Stimulated activated CD8-positive, alpha-beta memory T cell treated with anti-CD3 and anti-CD28 coated beads, Interleukin-7, amount 100 ng/mL, for 4 hours (primary cell): ENCODE measurements at regions not wholly inside any gene's neighbourhood (a gene's known extent, or its start where the extent isn't known, plus 50 kb on each side); places are given as distances from the start of the nearest gene placed in this dataset.

Experiments used
- DNase-seq, 2 donors: peaks; one replicate each; pipeline ENCODE4 v3.0.0-alpha.2; 2020; ENCODE audit warnings: low read depth in 2 of 2

DNA sequence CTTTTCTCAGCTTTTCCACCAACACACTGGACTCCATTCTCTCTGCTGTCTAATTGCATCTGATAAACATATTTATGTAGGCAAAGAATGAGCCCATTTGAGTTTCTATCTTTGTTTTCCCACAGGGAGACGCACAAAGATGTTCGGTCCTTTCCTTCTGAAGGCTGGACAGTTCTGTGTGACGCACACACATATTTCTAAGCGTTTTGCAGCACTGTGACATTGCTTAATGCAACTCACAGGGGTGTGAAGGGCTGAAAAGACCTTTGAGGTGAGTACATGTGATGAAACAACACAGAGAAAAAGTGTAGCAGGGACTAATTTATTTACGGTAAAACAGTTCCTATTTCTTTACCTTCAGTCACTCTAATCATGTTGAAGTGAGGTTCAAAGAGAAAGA is 323.1 kb upstream of the RUNX1 start:
- DNase-seq, result no peak

DNA sequence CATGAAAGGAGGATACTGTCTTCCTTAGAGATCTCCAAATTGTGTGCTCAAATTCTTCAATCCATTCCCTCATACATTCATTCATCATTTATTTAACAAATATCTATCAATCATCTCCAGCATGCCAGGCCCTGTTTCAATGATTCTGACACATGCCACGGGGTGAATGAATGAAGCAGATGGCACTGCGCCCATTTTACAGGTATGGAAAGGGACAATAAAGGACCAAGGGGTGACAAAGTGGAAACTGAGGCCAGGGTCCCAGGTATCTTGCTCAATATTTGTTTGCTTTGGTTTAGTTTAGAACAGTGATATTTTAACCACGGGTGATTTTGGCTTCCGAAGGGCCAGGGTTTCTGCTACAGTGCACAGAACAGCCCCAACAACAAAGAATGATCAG is 321.6 kb upstream of the RUNX1 start:
- no peak for DNase-seq

GRCh38 chr21:35370071-35370470 is 321.0 kb upstream of the RUNX1 start:
- DNase-seq, result no peak

- DNase-seq, result no peak
Measured at GRCh38 chr21:35368326-35368725, 319.2 kb upstream of the RUNX1 start.

DNA sequence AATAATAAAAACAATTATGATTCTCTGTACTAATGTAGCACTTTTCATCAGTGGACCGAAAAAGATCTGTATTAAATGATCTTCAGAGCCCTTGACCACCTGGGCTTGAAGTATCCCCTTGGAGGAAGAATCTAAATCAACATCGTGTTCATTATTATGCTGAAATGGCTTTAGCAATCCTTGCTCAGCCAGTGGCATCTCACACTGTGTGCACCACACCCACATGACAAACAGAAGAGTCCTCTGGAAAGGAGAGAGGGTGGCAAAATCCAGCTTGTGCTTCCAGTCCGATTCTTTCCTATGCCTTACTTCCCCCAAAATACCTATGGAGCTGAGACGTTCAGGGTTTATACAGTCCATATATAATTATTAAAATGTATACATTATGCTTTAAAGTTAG is 318.5 kb upstream of the RUNX1 start:
- DNase-seq, result no peak

DNA sequence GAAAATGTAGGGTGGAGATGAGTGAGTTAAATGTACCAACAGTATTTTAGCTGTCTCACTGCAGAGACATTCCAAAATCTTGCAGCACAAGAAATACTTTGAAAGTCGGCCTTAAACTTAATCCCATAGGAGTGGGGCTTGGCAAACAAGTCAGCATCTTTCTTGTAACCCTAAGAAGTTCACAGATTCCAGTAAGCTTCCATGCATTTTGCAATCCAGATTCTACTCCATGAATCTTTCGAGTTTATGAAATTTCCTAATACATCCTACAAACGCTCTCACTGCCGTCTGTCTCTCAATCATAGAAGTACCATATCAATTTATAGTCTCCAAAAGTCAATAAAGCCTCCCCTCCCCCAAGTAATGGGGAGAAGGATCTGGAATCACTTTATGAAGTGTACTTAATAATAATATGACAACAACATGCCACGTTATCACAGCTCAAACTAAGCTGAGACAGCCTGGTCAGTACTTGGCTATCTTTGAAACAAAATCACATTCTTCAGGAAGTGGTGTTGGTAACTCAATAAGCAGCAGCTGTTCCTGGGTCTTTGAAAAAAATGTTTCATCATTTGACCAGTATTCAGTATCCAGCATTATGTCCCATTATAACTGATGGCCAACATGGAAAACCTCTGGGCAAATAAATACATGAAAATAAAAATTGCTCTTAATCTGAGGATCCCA is 317.4 kb upstream of the RUNX1 start:
- no peak for DNase-seq

DNA sequence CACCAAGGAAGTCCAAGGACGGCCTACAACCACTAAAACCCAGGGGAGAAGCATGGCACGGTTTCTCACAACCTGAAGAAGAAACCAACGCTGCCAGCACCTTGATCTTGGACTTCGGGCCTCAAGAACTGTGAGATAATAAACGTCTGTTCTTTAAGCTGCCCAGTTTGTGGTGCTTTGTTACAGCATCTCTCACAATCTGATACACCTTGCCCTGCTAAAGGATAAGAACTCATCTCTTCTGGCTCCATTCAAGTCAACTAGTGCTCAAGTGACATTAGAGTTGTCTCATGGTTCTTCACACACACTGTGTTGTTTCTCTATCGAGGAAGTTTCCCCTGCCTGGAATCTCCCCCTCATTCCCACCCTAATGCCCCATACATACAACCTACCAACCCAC is 314.4 kb upstream of the RUNX1 start:
- no peak for DNase-seq

DNA sequence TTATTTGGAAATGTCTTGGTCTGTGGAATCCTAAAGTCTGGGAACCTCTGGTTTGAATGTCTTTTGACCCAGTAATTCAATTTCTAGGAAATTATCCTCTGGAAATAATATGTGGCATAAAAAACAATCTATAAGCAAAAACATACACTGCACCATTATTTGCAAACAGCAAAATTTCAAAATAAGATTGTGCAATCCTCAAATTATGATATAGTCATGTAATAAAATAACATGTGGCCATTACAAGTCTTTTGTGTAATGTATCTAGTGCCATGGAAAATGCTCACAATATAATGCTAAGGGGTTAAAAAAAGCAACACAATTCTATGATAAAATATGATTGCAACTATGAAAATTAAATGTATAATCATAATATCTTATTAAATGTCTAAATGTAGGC is 312.9 kb upstream of the RUNX1 start:
- no peak for DNase-seq

GRCh38 chr21:35360870-35361570 is 311.9 kb upstream of the RUNX1 start:
- no peak for DNase-seq

- no peak for DNase-seq
Measured at GRCh38 chr21:35359076-35359475, 310.0 kb upstream of the RUNX1 start.

GRCh38 chr21:35358008-35358407 is 308.9 kb upstream of the RUNX1 start:
- DNase-seq, result no peak

DNA sequence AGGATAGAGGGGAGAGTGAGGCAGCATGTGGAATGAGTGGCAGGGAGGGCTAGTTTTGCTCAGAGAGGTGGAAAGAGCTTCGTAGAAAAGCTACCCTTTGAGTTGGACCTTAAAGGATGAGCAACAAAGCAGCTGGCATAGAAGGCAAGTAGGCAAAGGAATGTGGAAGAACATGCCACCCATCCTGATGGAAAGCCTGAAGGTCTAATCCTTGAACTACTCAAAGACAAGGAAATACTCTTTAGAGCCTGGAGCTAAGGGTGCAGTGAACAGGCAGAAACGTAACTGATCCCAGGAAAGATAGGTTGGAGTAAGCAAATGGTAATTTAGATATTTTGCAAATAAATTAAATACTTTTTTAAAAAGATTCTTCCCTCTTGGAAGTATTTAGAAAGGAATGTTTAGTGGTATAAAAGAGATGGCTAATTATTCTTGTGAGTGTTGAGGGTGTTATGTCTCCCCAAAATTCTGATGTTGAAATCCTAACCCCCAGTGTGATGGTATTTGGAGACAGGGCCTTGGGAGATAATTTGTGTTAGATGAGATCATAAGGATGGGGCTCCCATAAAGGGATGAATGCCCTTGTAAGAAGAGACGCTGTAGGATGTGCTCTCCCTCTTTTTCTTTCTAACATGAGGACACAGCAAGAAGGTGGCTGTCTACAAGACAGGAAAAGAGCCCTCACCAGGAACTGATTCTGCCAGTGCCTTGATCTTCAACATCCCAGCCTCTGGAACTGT is 308.1 kb upstream of the RUNX1 start:
- DNase-seq, result no peak

DNA sequence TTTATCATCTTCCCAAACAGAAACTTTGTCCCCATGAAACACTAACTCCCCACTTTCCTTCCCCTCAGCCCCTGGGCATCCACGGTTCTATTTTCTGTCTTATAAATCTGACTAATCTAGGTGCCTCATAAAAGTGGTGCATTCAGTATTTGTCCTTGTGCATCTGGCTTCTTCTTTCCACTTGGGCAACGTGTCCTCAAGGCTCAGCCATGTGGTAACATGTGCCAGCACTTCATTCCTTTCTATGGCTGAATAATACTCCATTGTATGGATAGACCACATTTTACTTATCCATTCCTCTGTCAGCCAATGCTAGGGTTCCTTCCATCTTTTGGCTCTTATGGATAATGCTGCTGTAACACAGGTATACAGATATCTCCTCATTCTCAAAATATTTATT is 305.0 kb upstream of the RUNX1 start:
- DNase-seq, result no peak

DNA sequence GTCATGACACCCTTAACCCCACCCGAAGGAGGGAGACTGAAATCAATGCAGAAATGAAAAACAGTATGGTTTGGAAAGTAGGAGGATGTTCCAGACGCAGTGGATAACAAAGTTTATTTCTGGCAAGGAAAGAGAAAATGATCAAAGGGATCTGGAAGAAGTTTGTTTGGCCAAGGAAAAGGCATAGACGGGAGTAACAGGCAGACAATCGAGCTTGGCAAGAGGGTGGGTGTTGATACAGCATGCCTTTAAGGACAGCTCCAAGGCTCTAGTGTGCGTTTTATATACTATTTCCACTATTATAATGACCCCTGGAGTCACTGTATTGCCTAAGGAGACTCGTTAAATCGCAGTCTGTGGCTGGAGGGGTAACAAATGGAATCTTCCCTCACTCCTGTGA is 303.7 kb upstream of the RUNX1 start:
- DNase-seq, result no peak

DNA sequence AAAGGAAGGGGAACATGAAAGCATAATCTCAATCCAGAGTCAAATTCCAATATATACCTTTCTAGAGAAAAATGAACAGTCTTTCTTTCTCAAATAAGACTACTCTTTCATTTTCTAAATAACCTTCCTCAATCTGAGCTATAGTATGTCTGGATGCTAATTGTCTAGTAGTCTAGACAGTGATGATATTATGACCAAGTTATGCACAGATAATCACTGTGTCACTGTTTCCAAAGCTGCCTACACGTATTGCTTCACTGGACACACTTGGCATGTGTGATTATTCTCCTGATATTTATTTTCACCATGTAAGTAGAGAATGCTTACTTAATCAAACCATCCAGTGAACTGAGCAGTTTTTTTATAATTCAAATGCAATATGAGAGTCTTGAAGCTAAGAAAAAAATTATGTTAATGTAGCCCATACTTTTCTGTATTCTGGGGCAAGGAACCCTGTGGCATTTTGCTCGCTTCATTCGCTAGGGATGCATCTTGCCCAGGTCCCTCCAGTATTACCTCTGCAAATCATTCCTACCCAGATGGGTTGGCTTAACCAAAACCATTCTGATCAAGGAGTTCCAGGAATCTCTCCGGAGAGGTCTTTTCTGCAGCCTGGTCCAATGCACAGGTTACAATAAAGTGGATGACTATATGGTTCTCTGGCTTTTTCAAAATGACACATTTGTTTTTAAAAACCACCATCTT is 303.1 kb upstream of the RUNX1 start:
- no peak for DNase-seq

- DNase-seq, result no peak
Measured at GRCh38 chr21:35351434-35351833, 302.3 kb upstream of the RUNX1 start.

DNA sequence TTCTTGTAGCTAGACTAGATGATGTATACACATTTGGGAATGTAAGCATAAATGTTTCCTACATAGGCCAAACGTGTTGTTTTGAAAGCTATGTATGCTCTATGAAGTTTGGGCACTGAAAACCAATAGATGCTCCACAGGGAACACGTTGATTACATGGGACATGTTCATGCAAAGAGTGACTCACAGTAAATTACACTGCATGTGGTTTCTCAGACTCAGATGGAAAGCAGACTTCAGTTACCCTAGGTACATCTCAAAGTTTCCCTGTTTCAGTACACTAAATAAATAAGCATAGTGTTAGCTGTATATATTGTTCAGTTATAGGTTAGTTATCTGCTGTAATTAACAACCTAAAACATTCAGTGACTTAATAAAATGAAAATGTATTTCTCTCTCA is 301.9 kb upstream of the RUNX1 start:
- no peak for DNase-seq

DNA sequence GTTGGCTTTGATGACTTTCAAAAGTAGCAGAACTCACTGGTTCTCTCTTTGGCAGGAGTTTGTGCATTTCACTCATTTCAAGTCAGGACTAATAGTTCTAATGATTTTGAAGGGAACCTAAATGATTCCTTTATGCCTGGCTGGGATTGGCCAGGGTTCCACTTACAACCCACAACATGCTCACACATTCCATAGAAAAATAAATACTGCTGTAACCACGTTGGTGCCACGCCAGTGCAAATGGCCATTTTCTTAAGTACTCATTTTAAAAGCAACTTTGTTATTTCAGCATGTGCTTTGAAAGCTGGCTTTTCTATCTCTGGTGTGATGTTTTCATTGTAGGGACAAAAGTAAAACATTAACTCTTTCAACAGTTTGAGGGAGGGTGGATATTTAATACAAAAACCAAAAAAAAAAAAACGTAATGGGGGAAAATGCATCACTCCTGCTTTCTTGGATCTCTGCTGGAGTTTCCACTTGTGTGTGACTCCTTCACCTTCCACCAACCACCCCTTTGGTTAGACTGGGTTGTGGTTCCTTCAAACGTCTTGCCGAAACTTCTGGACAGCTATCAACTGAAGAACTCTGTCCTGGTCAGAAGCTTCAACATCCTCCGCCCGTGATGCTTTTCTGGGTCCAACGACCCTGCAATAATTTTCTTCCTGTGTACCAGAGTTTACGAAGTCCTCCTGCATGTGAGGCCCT is 300.4 kb upstream of the RUNX1 start:
- no peak for DNase-seq

DNA sequence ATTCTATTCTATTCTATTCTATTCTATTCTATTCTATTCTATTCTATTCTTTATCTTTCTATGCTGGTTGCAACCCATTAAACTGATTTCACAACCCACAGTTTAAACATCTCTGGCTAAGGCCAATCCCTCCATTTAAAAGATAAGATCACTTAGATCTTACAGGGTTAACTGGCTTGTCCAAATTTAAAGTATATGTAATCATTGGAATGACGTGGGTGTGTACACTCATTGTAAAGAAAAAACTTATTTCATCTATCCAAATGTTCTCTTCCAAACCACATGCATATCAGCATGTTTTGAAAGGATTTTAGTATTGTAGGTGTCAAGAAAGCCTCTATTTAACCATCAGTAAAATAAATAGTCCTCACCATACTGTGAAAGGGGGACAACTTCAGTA is 299.6 kb upstream of the RUNX1 start:
- DNase-seq, result no peak

DNA sequence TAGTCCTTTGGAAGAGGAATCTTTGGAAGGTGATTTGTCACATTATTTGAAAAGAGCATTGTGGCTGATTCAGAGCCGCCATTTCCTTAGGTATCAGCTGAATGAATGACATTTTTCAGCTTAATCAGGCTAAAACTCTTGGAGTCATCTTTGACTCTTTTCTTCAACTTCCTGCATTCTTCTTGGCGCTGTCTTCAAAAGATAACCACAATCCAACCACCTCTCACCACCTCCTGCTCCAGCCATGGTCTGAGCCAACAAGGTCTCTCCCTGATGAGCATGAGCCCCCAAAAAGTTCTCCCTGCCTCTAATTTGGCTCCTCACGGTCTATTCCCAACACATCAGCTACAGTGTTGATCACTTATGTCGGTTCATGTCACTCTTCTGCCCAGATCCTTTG is 297.6 kb upstream of the RUNX1 start:
- no peak for DNase-seq

DNA sequence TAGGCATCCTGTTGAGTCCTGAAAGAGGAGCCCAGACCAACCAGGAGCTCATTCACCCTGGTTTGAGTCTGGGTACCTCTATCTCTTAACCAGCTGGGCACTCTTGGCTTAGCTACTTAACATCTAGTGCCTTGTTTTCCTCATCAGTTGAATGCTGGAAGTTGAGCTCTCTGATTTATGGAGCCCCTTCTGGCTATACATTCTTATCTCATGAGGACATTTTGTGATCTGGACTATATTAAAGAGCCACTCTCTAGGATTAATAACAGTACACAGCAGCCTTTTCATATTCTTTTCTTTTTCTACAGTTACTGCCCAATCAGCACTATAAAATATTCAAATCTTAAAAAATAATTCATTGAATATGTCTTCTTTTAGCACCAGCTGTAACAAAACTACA is 296.9 kb upstream of the RUNX1 start:
- no peak for DNase-seq

DNA sequence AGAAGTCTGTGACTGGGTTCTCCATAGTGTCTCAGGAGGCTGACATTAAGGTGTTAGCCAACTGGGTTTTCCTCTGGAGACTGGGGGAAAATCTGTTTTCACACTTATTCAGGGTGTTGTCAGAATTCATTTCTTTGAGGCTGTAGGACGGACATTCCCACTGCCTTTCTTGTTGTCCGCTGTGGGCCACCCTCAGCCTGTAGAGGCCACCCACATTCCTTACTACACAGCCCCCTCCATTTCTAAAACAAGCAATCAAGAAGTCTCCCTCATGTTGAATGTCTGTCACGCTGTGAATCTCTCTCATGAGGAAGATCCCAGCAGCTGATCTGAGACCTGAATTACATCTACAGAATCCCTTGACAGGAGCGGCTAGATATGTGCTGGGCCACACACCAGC is 295.5 kb upstream of the RUNX1 start:
- DNase-seq, result no peak
